ENCODE measurements at regions not wholly inside any gene's neighbourhood (a gene's known extent, or its start where the extent isn't known, plus 50 kb on each side); places are given as distances from the start of the nearest gene placed in this dataset.
"Not testable (repeated sequence)": the region's sequence is repeated elsewhere in the genome, so short reads cannot be mapped to it uniquely, and the experiment has no call there.

DNA sequence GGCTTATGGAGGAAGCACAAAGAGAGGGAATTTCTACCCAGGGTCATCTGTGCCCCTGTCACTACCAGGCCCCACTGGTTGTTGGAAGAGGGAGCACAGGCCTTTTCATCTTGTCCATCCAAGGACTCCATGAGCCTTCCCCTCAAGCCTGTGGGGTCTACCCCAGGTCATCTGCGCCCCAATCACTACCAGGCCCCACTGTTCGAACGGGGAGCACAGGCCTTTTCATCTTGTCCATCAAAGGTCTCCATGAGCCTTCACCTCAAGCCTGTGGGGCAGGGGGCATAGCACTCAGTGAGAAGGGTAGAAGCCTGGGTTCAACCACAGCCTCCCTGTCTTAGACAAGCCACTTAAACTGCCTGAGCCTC is 101.5 kb upstream of the CDH5 start:
- no peak for DNase-seq

DNA sequence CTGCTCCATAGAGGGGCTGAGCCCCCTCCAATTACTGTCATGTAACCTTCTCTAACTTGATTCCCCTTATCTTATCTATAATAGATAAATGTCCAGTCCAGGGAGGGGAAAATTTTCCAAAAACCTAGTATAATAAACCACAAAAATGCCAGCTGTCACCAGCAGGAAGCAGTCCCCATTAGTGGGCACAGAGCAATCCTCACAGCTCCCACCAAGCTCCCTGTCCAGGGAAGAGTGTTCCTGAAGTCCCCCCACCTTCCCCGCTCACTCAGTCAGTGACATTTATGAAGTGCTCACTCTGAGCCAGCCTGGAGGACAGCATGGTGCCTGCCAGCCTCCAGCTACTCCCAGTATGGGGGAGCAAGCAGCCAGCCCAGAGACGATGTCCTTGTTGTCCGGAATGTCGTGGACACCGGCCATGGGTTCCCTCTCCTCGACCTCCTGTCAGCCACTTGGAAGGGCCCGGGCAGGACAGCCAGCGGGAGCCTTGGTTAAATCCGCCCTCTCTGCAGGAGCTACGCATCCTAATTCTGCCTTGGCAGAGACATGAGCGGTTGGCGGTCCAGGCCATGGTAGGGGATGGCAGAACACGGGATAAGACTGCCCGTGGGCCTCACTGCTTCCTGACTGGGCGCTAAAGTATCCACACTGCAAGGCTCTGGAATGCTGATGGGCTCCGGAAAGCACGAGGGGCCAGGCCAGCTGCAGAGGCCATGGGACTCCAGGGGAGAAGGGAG is 102.0 kb upstream of the CDH5 start:
- no peak for DNase-seq

DNA sequence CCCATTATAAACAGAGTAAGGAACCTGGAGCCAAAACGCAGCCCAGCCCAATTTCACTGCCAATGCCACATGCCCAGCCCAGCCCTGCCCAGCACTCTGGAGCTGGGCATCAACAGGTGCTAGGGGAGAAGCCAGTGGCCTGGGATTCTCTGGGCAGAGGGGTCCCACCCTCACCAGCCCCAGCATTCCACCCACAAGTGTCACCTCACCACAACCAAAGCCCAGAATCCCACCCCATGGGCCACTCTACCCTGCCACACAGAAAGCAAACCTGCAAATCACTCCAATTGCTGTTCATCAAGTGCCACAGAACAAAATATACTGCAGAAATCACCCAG is 102.5 kb upstream of the CDH5 start:
- no peak for DNase-seq

DNA sequence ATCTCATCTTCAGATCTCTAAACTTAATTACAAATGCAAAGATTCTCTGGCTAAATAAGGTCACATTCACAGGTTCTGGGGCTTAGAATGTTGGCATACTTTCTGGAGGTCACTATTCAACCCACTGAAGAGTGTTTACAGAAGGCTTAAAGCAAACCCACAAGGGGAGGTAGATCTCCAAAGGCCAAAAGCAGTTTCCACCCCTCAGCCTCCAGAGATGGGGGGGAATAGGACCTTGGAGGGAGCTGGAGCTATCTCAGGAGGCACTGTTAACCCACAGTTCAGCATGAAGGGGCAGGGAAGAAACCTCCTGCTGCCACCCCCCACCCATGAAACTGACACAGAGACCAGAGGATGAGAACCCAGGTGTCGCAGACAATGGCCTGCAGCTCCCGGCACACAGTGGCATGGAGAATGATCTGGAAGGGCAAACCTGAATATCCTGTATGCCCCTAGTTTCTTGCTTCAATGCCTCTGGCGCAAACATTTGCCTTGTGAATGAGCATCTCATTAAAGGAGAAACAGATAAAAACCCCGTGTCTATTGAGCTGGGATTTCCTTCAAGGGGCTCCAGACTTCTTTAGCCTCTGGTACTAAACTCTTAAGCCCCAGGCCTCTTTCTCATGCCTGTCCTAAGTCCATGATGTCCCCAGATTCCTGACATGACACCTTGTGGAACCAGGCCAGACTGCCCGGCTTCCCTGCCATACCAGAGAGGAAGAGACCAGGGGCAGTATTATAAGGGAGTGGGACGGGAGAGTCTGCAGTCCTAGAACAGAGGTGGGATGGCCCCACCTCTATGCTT is 103.1 kb upstream of the CDH5 start:
- DNase-seq, result no peak

DNA sequence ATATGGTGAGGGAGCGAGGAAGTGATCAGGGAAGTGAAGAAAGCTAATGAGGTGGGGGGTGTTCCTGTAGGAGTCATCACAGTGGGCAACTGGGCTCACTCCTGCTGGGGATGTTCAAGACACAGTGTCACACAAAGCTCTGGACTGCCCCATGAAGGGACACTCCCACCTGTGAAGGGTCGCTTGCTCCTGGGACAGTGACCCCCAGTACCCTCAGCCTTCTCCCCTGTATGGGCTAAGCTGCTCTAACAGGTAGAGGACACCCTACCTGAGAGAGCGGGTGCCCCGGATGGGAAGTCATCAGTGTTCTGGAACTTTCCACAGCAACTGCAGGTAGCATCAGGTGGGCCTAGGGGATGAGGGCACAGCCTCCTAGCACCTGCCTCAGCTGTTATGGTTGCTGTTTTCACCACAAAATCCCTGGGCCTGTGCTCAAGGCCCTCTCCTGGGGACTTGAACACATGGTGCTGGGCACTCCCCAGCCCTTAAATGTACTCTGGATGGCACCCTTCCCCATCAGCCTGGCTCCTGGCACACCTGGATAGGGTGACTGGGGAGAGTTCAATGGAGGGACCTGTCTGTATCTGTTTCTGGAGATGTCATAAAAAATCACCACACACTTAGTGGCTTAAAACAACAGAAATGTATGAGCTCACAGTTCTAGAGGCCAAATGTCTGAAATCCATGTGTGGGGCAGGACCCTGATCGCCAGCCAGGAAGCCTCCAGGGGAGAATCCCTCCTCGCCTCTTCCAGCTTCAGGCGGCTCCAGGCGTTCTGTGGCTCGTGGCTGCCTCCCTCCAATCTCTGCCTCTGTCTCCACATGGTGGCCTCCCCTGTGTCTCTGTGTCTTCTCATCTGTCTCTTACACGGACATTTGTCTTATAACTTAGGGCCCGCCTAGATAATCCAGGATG is 104.0 kb upstream of the CDH5 start:
- DNase-seq, result no peak

DNA sequence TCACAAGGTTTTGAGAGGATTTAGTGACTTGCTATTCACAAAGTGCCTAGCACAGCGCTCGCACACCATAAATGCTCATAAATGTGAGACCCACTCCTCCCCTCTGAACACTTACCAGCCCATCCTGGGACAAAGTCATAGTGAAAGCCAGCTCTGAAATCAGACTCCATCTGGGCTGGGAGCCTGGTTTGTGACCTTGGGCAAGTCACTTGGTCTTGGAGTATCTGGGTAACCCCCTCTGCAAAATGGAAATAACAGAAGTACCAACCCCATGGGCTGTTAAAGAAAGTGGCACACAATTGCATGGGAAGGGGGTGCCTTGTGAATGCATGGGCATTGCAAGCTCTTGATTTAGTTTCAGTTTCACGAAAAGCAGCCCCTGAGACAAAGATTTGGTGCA is 104.7 kb upstream of the CDH5 start:
- DNase-seq, result no peak

DNA sequence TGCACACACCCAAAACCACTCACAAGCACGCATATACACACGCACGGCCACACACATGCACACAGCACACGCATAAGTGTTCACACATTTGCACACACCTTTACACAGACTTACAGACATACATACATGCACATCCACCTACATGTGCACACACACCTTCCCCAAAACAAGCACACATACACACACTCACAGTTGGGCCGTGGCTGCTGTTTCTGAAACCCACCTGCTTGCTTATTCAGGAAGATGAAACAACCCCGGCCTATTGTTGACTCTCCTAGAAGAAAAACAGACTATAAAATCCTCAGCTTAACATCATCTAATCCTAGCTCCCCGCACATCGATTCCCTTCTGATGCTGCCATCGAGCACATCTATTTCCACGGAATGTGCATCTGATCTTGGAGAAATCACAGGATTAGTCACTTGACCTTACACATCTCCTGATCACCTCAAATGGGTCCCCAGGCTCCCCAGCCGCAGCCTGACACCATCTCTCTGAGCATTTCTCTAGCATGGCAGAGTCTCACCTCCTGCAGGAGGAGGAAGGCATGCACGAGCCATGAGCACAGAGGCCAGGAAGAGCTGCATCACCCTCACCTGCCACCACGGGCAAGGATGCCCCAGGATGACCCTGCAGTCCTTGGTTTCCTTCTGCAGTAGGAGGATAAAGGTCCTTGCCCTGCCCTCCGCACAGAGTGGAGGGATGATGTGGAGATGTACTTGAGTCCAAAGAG is 105.8 kb upstream of the CDH5 start:
- DNase-seq, result no peak

DNA sequence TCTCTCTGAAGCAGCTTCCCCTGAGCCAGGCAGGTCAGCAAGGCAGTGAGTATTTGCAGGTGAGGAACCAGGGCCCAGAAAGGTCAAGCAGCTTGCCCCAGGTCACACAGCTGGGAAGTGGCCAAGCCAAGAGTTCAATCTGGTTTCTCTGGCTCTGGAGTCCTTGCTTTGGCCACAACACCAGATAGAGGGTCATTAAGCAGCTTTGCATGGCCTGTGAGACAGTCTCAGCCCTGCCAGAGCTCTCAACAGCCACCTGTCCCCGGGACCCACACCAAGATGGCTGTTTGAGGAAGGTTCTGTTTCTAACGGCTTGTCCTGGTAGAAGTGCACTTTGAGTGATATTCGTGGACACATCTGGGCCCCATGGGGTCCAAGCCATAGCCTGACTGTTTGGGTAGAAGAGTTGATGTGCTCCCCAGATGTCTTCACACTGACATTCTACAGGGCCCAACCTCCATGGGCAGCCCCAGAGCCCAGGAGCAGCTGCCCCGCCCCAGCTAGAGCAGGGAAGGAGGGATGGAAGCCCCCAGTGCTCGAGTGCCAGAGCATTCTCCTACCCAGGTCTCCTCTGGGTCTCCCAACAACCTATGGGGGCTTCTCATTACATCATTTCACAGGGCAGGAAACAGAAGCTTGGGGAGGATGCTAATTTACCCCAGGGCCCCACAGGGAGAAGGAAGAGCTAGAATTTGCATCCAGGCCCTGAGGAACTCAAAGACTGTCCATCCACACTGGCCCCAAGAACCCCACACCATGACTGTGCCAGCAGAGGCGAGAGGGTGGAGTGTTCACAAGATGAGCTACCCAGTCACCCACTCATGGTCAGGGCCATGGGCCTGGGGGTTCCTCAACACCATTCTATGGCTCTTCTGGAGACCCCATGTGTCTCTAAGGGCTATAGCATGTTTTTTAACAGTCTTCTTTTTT is 107.3 kb upstream of the CDH5 start:
- DNase-seq, result no peak

DNA sequence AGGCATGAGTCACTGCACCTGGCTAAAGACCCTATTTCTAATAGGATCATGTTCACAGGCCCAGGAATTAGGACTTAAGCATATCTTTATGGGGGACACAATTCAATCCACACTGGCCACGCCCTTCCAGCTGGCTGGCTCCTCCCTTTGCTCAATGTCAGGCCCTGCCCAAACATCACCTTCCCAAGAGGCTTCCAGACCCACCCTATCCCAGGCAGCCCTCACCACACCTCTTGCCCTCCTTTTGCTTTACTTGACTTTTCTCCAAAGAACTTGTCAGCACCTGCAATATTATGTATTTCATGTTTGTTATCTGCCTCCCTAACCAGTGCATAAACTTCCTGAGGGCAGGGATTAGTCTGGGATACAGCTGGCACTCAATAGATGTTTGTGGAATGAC is 109.6 kb upstream of the CDH5 start:
- DNase-seq, result no peak

DNA sequence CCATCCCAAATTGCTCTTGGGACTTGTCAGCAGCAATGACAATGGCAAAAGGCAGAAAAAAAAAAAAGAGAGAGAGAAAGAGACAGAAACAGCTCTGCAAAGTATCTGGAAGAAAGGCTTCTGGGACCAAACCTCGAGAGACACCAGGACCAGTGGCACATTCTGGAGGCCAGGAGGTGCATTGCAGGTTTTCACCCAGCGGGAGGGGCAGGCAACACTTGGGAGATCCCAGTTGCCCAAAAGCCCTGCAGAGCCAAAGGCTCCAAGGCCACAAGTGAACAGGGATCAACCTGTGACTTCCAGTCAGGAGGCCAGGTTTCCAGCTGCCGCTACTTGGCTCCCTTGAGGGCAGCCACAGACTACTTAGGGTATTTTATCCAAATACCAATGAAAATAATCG is 110.8 kb upstream of the CDH5 start:
- no peak for DNase-seq

DNA sequence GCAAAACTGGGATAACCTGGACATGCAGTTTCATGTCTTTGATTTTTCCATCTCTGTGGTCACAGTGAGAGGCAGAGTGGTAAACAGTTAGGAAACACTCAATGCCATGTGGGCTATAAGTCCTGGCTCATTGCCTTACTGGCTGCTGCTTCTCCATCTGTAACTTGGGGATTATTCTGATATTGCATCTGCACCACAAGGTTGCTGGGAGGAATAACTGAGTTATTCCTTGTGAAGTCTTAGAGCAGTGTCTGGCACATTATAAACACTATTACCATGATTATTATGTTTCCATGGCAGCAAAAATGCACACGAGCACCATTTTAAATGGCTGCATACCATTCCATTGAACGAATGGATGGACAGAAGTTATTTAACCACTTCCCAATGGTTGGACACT is 111.7 kb upstream of the CDH5 start:
- DNase-seq, result no peak

DNA sequence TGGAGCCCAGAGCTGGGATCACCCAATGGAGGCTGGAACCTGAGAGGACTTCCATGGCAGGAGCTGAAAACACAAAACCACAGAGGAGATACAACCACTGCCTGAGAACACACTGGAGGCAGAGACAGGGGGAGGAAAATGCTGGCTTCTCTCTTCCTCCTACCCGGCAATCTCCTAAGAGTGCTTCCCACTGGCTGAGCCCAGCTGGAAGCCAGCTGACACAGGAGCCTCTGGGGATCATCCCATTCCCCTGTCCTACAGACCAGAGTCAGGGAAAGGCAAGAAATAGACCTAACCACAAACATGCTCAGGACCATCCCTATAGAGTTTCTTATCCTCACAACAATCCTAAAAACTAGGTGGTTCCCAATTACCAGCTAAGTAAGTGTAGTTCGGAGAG is 112.4 kb upstream of the CDH5 start:
- DNase-seq, result no peak

DNA sequence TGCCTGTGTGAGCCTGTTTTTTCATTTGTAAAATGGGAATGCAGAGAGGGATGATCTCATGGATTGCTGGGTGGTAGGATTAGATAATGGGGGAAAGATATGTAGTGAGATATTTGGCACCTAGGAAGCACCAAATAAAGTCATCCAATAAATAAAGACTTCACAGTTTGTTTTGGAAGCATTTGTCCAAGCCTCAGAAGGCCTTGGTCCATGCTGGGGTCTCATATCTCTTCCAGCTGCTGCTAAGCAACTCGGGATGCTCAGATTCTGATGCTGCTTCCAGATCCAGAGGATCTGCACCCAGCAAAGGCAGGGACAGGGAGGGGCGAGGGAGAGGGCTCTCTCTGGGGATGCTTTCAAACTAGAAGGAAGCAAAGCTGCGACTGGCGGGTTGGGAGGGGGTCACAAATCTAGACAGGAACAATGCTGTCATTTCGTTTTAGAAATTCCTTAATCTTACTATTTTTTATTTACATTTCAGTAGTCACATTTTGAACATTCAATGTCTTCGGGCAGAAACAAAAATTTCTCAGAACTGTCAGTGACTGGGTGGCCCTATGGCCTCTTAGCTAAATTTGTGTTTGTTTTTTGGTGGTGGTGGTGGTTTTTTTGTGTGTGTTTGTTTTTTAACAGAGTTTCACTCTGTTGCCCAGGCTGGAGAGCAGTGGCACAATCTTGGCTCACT is 114.9 kb upstream of the CDH5 start:
- DNase-seq, result no peak

DNA sequence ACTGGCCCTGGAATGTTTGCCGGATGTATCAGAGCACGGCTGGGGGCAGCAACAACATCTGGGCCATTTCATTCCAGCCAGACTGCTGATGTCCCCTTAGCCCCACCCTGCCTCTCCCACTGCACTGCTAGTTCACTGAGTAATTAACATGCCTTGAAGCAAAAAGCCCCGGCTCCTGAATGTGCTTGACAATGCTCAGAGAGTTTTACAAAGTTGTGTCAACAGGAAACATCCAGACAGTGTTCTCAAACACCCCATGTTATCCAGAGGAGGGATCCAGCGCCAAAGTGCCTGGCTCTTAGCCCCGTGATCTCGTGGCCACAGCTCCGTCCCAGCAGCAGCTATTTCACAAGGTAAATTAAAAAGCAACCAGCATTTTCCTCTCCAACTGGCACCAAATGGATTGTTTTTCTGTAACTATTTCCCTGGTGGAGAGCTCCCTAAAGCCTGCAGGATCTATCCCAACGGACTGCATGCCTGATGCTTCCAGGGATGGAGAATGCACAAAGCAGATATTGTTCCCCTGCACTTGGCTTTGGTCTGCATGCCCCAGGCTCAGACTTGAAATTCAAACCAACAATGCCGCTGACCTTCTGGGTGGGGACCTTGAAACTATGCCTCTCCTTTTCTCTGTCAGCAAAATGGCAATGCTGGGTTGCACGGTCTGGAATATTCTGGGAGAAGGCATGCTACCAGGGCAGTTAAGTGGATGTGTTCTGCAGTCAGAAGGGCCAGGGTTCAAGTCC is 115.6 kb upstream of the CDH5 start:
- no peak for DNase-seq

DNA sequence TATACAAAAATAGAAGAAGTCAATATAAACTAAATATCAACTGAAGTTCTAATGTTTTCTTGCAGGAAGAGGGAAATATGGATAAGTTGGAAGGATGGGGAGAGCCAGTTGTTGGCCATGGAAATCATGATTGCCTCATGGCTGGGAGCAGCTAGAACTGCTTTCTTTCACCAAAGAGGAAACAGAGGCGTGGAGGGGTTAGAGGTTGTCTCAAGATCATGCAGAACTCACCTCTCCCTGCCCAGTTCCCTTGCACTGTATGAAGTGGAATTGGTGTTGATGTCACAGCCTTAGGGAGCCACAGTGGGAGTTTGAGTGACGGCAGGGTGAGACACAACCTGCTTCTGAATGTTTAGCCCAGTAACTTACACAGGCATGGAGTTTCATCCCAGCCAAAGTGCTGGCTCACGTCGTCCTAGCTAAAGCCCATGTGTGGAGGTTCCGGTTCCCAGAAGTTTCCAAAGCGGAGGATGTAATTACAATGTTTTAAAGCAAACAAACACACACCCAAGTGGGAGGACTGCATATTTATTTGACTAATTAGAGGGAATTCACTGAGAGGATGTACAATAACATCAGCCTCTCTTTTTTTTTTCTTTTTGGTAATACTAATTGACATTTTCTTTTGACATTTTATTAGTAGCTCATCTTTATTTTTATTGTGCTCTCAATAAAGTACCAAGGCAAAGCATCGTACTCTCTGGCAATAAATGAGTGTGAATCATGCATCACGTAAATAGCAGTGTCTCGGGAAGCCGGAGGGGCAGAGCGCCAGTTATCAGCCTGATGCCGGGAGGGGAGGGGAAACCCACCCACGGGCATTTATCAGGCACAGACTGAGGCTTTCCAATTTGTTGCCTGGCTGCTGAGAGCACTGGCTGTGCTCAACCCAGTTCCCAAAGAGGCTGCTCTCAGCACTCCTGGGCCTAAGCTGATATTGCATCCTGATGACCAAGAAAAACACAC is 118.7 kb upstream of the CDH5 start:
- no peak for DNase-seq

DNA sequence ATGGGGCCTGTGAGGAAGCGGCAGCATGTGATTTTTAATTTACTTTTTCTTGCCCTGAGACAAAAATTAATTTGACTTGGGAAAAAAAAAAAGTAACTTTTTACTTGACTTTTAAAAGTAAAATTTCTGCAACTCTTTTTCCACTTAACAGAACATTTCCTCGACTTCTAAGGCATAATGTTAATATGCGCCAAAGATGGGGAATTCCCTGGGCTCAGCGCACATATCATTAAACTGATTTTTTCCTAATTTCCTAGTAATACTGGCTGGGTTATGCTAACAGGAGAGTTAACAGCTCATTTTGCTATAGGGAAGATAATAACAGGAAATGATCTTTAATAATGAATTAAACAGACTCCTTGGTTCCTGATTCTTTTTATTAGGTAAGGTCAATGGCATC is 120.6 kb upstream of the CDH5 start:
- no peak for DNase-seq

DNA sequence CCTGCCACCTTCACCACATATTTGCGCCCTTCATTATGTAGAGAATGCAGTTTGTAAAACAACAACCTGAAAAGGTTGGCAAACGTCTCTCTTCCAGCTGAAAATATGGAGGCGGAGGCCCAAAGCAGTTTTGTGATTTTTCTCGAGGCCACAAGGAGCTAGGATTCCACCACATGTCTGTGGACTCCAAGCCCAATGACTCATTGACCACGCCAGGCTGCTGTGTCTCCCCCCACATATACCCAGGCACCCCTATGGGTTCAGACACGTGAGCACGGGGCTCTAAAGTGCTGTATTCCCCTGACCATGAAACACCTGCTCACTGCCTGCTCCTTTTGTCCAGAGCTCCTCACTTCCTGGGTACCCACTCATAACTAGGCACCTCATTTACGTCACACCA is 121.4 kb upstream of the CDH5 start:
- DNase-seq, result no peak

DNA sequence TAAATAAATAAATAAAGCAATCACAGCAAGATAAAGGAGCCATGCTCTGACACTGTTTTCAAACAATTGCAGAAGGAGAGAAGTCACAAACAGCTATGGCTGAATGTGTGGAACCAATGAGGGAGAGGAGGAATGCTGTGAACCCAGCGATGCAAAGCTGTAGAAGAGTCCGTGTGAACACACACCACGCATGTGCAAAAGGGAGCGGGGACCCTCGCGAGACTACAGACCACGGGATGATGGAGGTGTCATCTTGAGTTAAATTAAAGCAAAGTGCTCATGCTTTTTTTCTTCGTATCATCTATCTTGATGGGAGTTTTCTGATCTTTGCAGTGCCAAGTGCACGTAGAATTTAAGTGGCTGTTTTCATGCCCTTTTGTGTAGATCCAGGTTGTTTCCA is 123.8 kb upstream of the CDH5 start:
- no peak for DNase-seq

DNA sequence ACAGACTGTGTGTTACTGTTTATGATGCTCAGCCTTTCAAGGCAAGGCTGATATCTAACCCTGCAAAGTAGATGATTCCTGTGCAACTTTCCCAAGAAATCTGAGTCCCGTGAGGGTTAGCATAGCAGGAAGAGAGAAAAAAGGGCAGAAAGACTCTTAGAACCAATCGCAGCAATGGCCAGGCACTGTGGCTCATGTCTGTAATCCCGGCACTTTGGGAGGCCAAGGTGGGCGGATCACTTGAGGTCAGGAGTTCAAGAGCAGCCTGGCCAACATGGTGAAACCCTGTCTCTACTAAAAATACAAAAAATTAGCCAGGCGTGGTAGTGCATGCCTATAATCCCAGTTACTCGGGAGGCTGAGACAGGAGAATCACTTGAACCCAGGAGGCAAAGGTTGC is 124.3 kb upstream of the CDH5 start:
- not testable (repeated sequence) for DNase-seq
